HUES64 (cell line): ENCODE measurements at regions not wholly inside any gene's neighbourhood (a gene's known extent, or its start where the extent isn't known, plus 50 kb on each side); places are given as distances from the start of the nearest gene placed in this dataset.
"Not testable (repeated sequence)": the region's sequence is repeated elsewhere in the genome, so short reads cannot be mapped to it uniquely, and the experiment has no call there.

Experiments used
- H3K27ac ChIP-seq: 2 replicates; pipeline ENCODE4 v1.7.0; 2013; ENCODE audit warnings: low read depth, low read length, inconsistent platforms
- H3K27me3 ChIP-seq: 2 replicates; pipeline ENCODE4 v1.6.1; 2013; ENCODE audit warnings: mild to moderate bottlenecking, low read length; ENCODE audit not compliant: insufficient read depth
- H3K36me3 ChIP-seq: 2 replicates; pipeline ENCODE4 v1.6.1; 2013; ENCODE audit warnings: mild to moderate bottlenecking, low read length; ENCODE audit not compliant: insufficient read depth
- H3K4me1 ChIP-seq: 2 replicates; pipeline ENCODE4 v1.6.1; 2013; ENCODE audit warnings: mild to moderate bottlenecking, low read length, moderate library complexity; ENCODE audit not compliant: insufficient read depth
- H3K4me3 ChIP-seq: 2 replicates; pipeline ENCODE4 v1.5.1; 2013; ENCODE audit warnings: mild to moderate bottlenecking, low read length, moderate library complexity
- H3K9ac ChIP-seq: 2 replicates; pipeline ENCODE4 v1.6.1; 2013; ENCODE audit warnings: mild to moderate bottlenecking, low read depth, low read length
- H3K9me3 ChIP-seq: 2 replicates; pipeline ENCODE4 v1.6.1; 2013; ENCODE audit warnings: low read depth, low read length; ENCODE audit not compliant: insufficient read depth
- WGBS: fragments of 150-250, 120-280 bp; methylation state at CpG from one replicate; pipeline ENCODE4 v1.1.7; 2013; ENCODE audit warnings: missing lambda C conversion rate; 5-methylcytosine and 5-hydroxymethylcytosine counted together

- Histone ChIP-seq H3K36me3 (no peaks in the 10 kb centered on the region), H3K4me1 (no peaks in the 10 kb centered on the region), H3K27ac (no peak overlapping the region), H3K27me3 (no peaks in the 10 kb centered on the region), H3K9me3 (peaks cover 85% of the 10 kb centered on the region), H3K4me3 (no peak overlapping the region), H3K9ac (no peak overlapping the region)
- 89% methylated on average over 2 of the region's 2 CpGs for WGBS
Measured at GRCh38 chr17:22717211-22717610, 1024.9 kb downstream of the KCNJ18 start.

GRCh38 chr17:22718689-22719088, 1026.4 kb downstream of the KCNJ18 start:
- 32% methylated on average over 1 of the region's 2 CpGs for WGBS
- H3K4me3 ChIP-seq, result no peak overlapping the region
- no peak overlapping the region for H3K9ac ChIP-seq
- no peaks in the 10 kb centered on the region for H3K36me3 ChIP-seq
- H3K27ac ChIP-seq, result no peak overlapping the region
- H3K4me1 ChIP-seq, result no peaks in the 10 kb centered on the region
- no peaks in the 10 kb centered on the region for H3K27me3 ChIP-seq
- peaks cover 82% of the 10 kb centered on the region for H3K9me3 ChIP-seq

- H3K4me3 ChIP-seq, H3K4me1 ChIP-seq, H3K27ac ChIP-seq, H3K27me3 ChIP-seq, H3K9ac ChIP-seq, H3K36me3 ChIP-seq: not testable (repeated sequence)
- peaks cover 61% of the 10 kb centered on the region for H3K9me3 ChIP-seq
- WGBS, result 95% methylated on average over 22 of the region's 27 CpGs
Measured at GRCh38 chr17:22741066-22741465, 1048.7 kb downstream of the KCNJ18 start.
